Femur (tissue), 1 donor: ENCODE measurements at regions not wholly inside any gene's neighbourhood (a gene's known extent, or its start where the extent isn't known, plus 50 kb on each side); places are given as distances from the start of the nearest gene placed in this dataset.

Experiments used
- DNase-seq: peaks from one replicate; pipeline ENCODE4 v3.0.0-alpha.2; 2017

GRCh38 chr1:55724551-55725325 is 509.6 kb upstream of the USP24 start:
- no peak for DNase-seq

- no peak for DNase-seq
Observed at GRCh38 chr1:55723001-55723400, 507.8 kb upstream of the USP24 start.

GRCh38 chr1:55720261-55720660 is 505.1 kb upstream of the USP24 start:
- peak; percentile 81 for DNase-seq

- peak; percentile 76 for DNase-seq
Observed at GRCh38 chr1:55718758-55719671, 503.9 kb upstream of the USP24 start.

GRCh38 chr1:55717111-55717510 is 501.9 kb upstream of the USP24 start:
- no peak for DNase-seq

GRCh38 chr1:55716610-55717009 is 501.4 kb upstream of the USP24 start:
- DNase-seq = no peak

- no peak for DNase-seq
Observed at GRCh38 chr1:55716151-55716550, 501.0 kb upstream of the USP24 start.

- DNase-seq = no peak
Observed at GRCh38 chr1:55714230-55714629, 499.1 kb upstream of the USP24 start.

- DNase-seq = no peak
Observed at GRCh38 chr1:55713516-55713915, 498.4 kb upstream of the USP24 start.

- no peak for DNase-seq
Observed at GRCh38 chr1:55712148-55712547, 497.0 kb upstream of the USP24 start.

- DNase-seq = no peak
Observed at GRCh38 chr1:55708781-55709180, 493.6 kb upstream of the USP24 start.

- no peak for DNase-seq
Observed at GRCh38 chr1:55707846-55708245, 492.7 kb upstream of the USP24 start.

- no peak for DNase-seq
Observed at GRCh38 chr1:55707196-55707595, 492.0 kb upstream of the USP24 start.

GRCh38 chr1:55706397-55706796 is 491.2 kb upstream of the USP24 start:
- no peak for DNase-seq

GRCh38 chr1:55703726-55704363 is 488.7 kb upstream of the USP24 start:
- no peak for DNase-seq

GRCh38 chr1:55702064-55702463 is 486.9 kb upstream of the USP24 start:
- no peak for DNase-seq

GRCh38 chr1:55700359-55701130 is 485.4 kb upstream of the USP24 start:
- no peak for DNase-seq

- no peak for DNase-seq
Observed at GRCh38 chr1:55699228-55699627, 484.1 kb upstream of the USP24 start.

- no peak for DNase-seq
Observed at GRCh38 chr1:55697997-55698535, 482.9 kb upstream of the USP24 start.

GRCh38 chr1:55696891-55697290 is 481.7 kb upstream of the USP24 start:
- DNase-seq = no peak

GRCh38 chr1:55696181-55696754 is 481.1 kb upstream of the USP24 start:
- DNase-seq = peak; percentile 31

- DNase-seq = no peak
Observed at GRCh38 chr1:55695552-55695951, 480.4 kb upstream of the USP24 start.
